ENCODE measurements at regions not wholly inside any gene's neighbourhood (a gene's known extent, or its start where the extent isn't known, plus 50 kb on each side); places are given as distances from the start of the nearest gene placed in this dataset.

DNA sequence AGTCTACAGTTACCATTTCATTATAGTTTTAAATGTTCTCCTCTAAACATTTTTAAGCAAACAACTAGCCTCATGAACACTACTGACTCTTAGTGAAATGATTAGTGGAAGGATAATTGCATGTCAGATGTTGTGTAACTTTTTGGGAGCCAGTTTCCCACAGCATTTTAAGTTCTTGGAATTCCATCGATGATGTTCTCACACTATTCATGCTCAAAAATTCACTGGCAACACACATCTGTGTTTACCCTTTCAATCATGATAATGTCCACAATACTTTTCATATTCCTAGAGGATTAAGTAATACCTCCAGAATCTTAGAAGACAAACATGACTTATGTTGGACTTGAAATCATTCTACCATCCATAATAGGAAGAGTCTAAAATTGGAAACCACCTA, 678.1 kb upstream of the ID4 start (continued):
- TF ChIP-seq, protein P1, sequence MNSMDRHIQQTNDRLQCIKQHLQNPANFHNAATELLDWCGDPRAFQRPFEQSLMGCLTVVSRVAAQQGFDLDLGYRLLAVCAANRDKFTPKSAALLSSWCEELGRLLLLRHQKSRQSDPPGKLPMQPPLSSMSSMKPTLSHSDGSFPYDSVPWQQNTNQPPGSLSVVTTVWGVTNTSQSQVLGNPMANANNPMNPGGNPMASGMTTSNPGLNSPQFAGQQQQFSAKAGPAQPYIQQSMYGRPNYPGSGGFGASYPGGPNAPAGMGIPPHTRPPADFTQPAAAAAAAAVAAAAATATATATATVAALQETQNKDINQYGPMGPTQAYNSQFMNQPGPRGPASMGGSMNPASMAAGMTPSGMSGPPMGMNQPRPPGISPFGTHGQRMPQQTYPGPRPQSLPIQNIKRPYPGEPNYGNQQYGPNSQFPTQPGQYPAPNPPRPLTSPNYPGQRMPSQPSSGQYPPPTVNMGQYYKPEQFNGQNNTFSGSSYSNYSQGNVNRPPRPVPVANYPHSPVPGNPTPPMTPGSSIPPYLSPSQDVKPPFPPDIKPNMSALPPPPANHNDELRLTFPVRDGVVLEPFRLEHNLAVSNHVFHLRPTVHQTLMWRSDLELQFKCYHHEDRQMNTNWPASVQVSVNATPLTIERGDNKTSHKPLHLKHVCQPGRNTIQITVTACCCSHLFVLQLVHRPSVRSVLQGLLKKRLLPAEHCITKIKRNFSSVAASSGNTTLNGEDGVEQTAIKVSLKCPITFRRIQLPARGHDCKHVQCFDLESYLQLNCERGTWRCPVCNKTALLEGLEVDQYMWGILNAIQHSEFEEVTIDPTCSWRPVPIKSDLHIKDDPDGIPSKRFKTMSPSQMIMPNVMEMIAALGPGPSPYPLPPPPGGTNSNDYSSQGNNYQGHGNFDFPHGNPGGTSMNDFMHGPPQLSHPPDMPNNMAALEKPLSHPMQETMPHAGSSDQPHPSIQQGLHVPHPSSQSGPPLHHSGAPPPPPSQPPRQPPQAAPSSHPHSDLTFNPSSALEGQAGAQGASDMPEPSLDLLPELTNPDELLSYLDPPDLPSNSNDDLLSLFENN (IDR thresholded peaks at IDR 0.05; ENCODE audit: low read depth in 2 of 2, low read length in 2 of 2) = no peak
- TF ChIP-seq, protein P2, sequence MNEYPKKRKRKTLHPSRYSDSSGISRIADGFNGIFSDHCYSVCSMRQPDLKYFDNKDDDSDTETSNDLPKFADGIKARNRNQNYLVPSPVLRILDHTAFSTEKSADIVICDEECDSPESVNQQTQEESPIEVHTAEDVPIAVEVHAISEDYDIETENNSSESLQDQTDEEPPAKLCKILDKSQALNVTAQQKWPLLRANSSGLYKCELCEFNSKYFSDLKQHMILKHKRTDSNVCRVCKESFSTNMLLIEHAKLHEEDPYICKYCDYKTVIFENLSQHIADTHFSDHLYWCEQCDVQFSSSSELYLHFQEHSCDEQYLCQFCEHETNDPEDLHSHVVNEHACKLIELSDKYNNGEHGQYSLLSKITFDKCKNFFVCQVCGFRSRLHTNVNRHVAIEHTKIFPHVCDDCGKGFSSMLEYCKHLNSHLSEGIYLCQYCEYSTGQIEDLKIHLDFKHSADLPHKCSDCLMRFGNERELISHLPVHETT (CRISPR knock-in tag; conservative IDR thresholded peaks at IDR 0.05 in 1 of 2, IDR thresholded peaks at IDR 0.05 in 1 of 2) = no peak
- no peak for TF ChIP-seq ZNF143 (CRISPR knock-in tag; IDR thresholded peaks at IDR 0.05)

DNA sequence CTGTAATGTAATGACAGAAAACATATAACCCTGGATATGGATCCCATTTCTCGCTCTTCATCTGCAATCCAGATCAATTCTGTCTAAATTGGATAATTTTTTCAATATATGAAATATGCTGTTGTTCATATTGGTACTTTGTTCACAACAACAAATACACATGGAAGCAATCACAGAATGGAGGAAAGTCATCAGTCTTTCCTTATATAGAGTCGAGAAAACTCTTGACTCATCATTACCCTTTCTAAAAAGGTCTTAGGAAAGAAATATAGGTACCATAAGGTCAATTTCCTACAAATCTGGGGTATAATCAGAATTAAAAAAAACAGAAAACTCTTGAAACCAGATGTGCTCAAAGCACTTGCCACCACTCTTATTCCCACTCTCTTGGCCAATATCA, 677.6 kb upstream of the ID4 start:
- Histone ChIP-seq H3K4me1 (replicated peaks in 1 of 2; ENCODE audit: control insufficient read depth in 2 of 2, insufficient read depth in 2 of 2, low read length in 2 of 2) (no peaks in the 10 kb centered on the region), H3K4me2 (ENCODE audit: insufficient read depth, low read length) (no peak overlapping the region), H3K9ac (ENCODE audit: insufficient read depth in 1 of 2, low read depth in 2 of 2, low read length in 2 of 2) (no peak overlapping the region), H3K27ac (ENCODE audit: extremely low read depth, low read depth, low read length) (no peak overlapping the region), H2AFZ (ENCODE audit: low read depth, low read length) (no peak overlapping the region), H3K27me3 (ENCODE audit: control insufficient read depth in 2 of 2, insufficient read depth in 2 of 2, low read length in 2 of 2) (no peaks in the 10 kb centered on the region), H3K9me3 (replicated peaks; ENCODE audit: control insufficient read depth, insufficient read depth, low read depth, low read length) (no peaks in the 10 kb centered on the region), H3K4me3 (no peak overlapping the region), H4K20me1 (replicated peaks; ENCODE audit: control insufficient read depth, insufficient read depth, low read length) (no peaks in the 10 kb centered on the region), H3K79me2 (ENCODE audit: control insufficient read depth, insufficient read depth, low read length) (no peaks in the 10 kb centered on the region), H3K36me3 (ENCODE audit: control insufficient read depth, insufficient read depth, low read length) (no peaks in the 10 kb centered on the region), H3K9me1 (ENCODE audit: control insufficient read depth, insufficient read depth, low read length) (no peaks in the 10 kb centered on the region)
- ATAC-seq (no peak), FAIRE-seq (no peak), DNase-seq (ENCODE audit: extremely low read depth in 1 of 4, low spot score in 3 of 4) (no peak)
- WGBS (ENCODE audit: insufficient coverage, low coverage, missing lambda C conversion rate) = 0% methylated on average over 2 of the region's 2 CpGs
- POLR2A ChIA-PET = interaction anchor here (1.0 kb wide), 1 partner anchor 24 kb away, joined by 3 read pairs; no protein-coding TSS in a partner anchor
- intact Hi-C loops (cut with micrococcal nuclease) (no loop called here), in situ Hi-C loops (cut with MboI) (no loop called here)
- TF ChIP-seq SP1 (CRISPR knock-in tag; IDR thresholded peaks at IDR 0.05) = no peak
- TF ChIP-seq POLR2B (IDR thresholded peaks at IDR 0.05; ENCODE audit: low read depth, partially characterized antibody) = no peak
- TF ChIP-seq MYBL2 (IDR thresholded peaks at IDR 0.05; ENCODE audit: low read depth) = no peak
- TF ChIP-seq MYBL2 (CRISPR knock-in tag; IDR thresholded peaks at IDR 0.05; ENCODE audit: borderline replicate concordance) = no peak
- TF ChIP-seq, protein P3, sequence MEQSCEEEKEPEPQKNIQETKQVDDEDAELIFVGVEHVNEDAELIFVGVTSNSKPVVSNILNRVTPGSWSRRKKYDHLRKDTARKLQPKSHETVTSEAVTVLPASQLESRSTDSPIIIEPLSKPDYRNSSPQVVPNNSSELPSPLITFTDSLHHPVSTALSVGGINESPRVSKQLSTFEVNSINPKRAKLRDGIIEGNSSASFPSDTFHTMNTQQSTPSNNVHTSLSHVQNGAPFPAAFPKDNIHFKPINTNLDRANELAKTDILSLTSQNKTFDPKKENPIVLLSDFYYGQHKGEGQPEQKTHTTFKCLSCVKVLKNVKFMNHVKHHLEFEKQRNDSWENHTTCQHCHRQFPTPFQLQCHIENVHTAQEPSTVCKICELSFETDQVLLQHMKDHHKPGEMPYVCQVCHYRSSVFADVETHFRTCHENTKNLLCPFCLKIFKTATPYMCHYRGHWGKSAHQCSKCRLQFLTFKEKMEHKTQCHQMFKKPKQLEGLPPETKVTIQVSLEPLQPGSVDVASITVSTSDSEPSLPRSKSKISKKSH (CRISPR knock-in tag; IDR thresholded peaks at IDR 0.05) = no peak
- TF ChIP-seq, protein P4, sequence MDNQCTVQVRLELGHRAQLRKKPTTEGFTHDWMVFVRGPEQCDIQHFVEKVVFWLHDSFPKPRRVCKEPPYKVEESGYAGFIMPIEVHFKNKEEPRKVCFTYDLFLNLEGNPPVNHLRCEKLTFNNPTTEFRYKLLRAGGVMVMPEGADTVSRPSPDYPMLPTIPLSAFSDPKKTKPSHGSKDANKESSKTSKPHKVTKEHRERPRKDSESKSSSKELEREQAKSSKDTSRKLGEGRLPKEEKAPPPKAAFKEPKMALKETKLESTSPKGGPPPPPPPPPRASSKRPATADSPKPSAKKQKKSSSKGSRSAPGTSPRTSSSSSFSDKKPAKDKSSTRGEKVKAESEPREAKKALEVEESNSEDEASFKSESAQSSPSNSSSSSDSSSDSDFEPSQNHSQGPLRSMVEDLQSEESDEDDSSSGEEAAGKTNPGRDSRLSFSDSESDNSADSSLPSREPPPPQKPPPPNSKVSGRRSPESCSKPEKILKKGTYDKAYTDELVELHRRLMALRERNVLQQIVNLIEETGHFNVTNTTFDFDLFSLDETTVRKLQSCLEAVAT (IDR thresholded peaks at IDR 0.05) = no peak
- CTCF ChIA-PET (ENCODE audit: low intra/inter-chr PET ratio) = no interaction called here
- BruUV-seq (replicated peaks) = no TSS peak
